RCC 7860 (cell line): ENCODE measurements at regions not wholly inside any gene's neighbourhood (a gene's known extent, or its start where the extent isn't known, plus 50 kb on each side); places are given as distances from the start of the nearest gene placed in this dataset.

Experiments
- DNase-seq: peaks from one replicate; pipeline ENCODE4 v3.0.0-alpha.2; 2015; ENCODE audit warnings: low spot score
- FAIRE-seq: peaks from 2 replicates; lab custom pipeline; 2012; peaks lifted over from hg19 to GRCh38; lab: Jason Lieb, UNC

DNA sequence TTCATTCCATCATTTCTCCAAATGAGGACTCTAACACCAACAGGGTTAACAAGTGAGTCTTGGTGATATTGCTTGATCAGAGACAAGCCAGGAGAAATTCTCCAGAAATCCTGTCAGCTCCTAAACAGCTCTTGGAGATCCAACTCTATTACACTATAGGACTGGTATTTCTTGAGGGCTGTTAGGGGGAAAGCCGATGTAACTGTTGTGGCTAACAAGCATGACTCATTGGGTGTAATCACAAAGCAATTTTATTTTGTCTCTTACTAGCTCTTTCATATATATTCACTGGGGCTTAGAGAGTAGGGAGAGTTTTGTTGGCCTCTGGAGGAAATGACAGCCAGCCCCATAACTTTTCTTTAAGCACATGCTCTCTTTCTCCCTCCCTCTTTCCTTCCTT is 613.7 kb upstream of the USP9Y start:
- DNase-seq (peak; percentile 33), FAIRE-seq (no peak)
